A549 (cell line): ENCODE measurements at regions not wholly inside any gene's neighbourhood (a gene's known extent, or its start where the extent isn't known, plus 50 kb on each side); places are given as distances from the start of the nearest gene placed in this dataset.

Experiments used
- ATAC-seq, 2 experiments: fragments of 200-7000 bp in 1 of 2; fragments of >200 bp in 1 of 2; cut with Nextera tagmentation in 1 of 2; cut with Tn5 transposase in 1 of 2; 3 replicates each; pipeline versions ENCODE4 v1.8.0 to v1.9.1; 2018 to 2020; ENCODE audit warnings: mild to moderate bottlenecking in 1 of 2, moderate library complexity in 1 of 2
- CTCF ChIA-PET: fragments of 300-600 bp; sonication (Branson Sonifier 250); formaldehyde crosslinking; extraction: SDS; loops from one replicate; lab custom pipeline; 2021; ENCODE audit warnings: antibody characterized with exemption, inconsistent platforms; lab: Yijun Ruan, JAX
- POLR2A ChIA-PET: fragments of 350-600 bp; formaldehyde crosslinking; extraction: SDS; loops from one replicate; lab custom pipeline; 2021; ENCODE audit warnings: antibody characterized with exemption, inconsistent platforms; lab: Yijun Ruan, JAX
- DNase-seq, 2 experiments: peaks; one replicate each; pipeline versions ENCODE4 v3.0.0 to v3.0.0-alpha.2; 2011 to 2016; ENCODE audit warnings: low read depth in 1 of 2, low spot score in 1 of 2
- FAIRE-seq: peaks from 2 replicates; lab custom pipeline; 2011; peaks lifted over from hg19 to GRCh38; lab: Jason Lieb, UNC
- H3K27ac ChIP-seq, 2 experiments: fragments of >200 bp; sonication (Bioruptor Twin); formaldehyde crosslinking; 3 replicates each; pipeline ENCODE4 v1.5.1; 2016 to 2017
- H3K4me1 ChIP-seq: fragments of >200 bp; sonication (Bioruptor Twin); formaldehyde crosslinking; 3 replicates; pipeline ENCODE4 v1.6.1; 2016
- H3K4me2 ChIP-seq: fragments of >200 bp; sonication (Bioruptor Twin); formaldehyde crosslinking; 3 replicates; pipeline ENCODE4 v1.6.1; 2016
- H3K4me3 ChIP-seq: fragments of >200 bp; sonication (Bioruptor Twin); formaldehyde crosslinking; 3 replicates; pipeline ENCODE4 v1.5.1; 2016
- H3K9me3 ChIP-seq: fragments of >200 bp; sonication (Bioruptor Twin); formaldehyde crosslinking; 3 replicates; pipeline ENCODE4 v1.6.1; 2016
- ATOH8 ChIP-seq: fragments of 250-450 bp; sonication (Bioruptor Pico); IDR thresholded peaks from 2 replicates; pipeline ENCODE4 v1.5.0; 2020; ENCODE audit warnings: low read depth, mild to moderate bottlenecking, moderate library complexity
- BCL3 ChIP-seq: fragments of >200 bp; sonication (Bioruptor Twin); formaldehyde crosslinking; IDR thresholded peaks from 3 replicates; pipeline ENCODE4 v1.6.1; 2016
- CHD4 ChIP-seq: fragments of 200-600 bp; sonication (generic); IDR thresholded peaks from 2 replicates; pipeline ENCODE4 v1.6.1; 2016; ENCODE audit warnings: antibody characterized with exemption, mild to moderate bottlenecking, borderline replicate concordance
- CTCF ChIP-seq: fragments of >200 bp; sonication (Bioruptor Twin); formaldehyde crosslinking; IDR thresholded peaks from 3 replicates; pipeline ENCODE4 v1.5.1; 2016
- EHF ChIP-seq: fragments of 250-450 bp; sonication (Bioruptor Pico); IDR thresholded peaks from 2 replicates; pipeline ENCODE4 v1.5.0; 2020; ENCODE audit warnings: mild to moderate bottlenecking
- ESRRA ChIP-seq: fragments of 150-350 bp; IDR thresholded peaks from 2 replicates; pipeline ENCODE4 v1.6.1; 2014; ENCODE audit warnings: mild to moderate bottlenecking, low read length, borderline replicate concordance
- FOSB ChIP-seq: fragments of 250-450 bp; sonication (Bioruptor Pico); IDR thresholded peaks from 2 replicates; pipeline ENCODE4 v1.5.0; 2020; ENCODE audit warnings: mild to moderate bottlenecking, moderate library complexity
- FOSL2 ChIP-seq, 2 experiments: fragments of 450-650 bp in 1 of 2; fragments of >200 bp in 1 of 2; sonication (Bioruptor Twin) in 1 of 2; formaldehyde crosslinking; IDR thresholded peaks; 2 replicates each; pipeline versions ENCODE4 v1.5.0 to v1.6.1; 2016 to 2020; ENCODE audit warnings: mild to moderate bottlenecking in 1 of 2, moderate library complexity in 1 of 2
- FOXS1 ChIP-seq: fragments of 250-450 bp; sonication (Bioruptor Pico); IDR thresholded peaks from 2 replicates; pipeline ENCODE4 v1.5.0; 2020; ENCODE audit warnings: mild to moderate bottlenecking, moderate library complexity
- HMGXB4 ChIP-seq: fragments of 250-450 bp; sonication (Bioruptor Pico); IDR thresholded peaks from 2 replicates; pipeline ENCODE4 v1.5.0; 2021; ENCODE audit warnings: mild to moderate bottlenecking, moderate library complexity, borderline replicate concordance
- HOXB13 ChIP-seq: fragments of 250-450 bp; sonication (Bioruptor Pico); IDR thresholded peaks from 2 replicates; pipeline ENCODE4 v1.5.0; 2020; ENCODE audit warnings: low read depth, mild to moderate bottlenecking, moderate library complexity
- MAX ChIP-seq: IDR thresholded peaks from 2 replicates; pipeline ENCODE4 v1.6.1; 2012
- PBX3 ChIP-seq: IDR thresholded peaks from 2 replicates; pipeline ENCODE4 v1.6.1; 2012
- RARB ChIP-seq: fragments of 250-450 bp; sonication (Bioruptor Pico); IDR thresholded peaks from 2 replicates; pipeline ENCODE4 v1.8.0; 2021; ENCODE audit warnings: mild to moderate bottlenecking, moderate library complexity
- RFX5 ChIP-seq: fragments of 450-650 bp; IDR thresholded peaks from 2 replicates; pipeline ENCODE4 v1.7.1; 2014; ENCODE audit warnings: antibody characterized with exemption, mild to moderate bottlenecking, moderate library complexity
- TFCP2L1 ChIP-seq: fragments of 250-450 bp; sonication (Bioruptor Pico); IDR thresholded peaks from 2 replicates; pipeline ENCODE4 v1.5.0; 2021; ENCODE audit warnings: mild to moderate bottlenecking
- USF2 ChIP-seq: fragments of 450-650 bp; IDR thresholded peaks from 2 replicates; pipeline ENCODE4 v1.6.1; 2014; ENCODE audit warnings: antibody characterized with exemption
- ZSCAN20 ChIP-seq: fragments of 250-450 bp; sonication (Bioruptor Pico); IDR thresholded peaks from 2 replicates; pipeline ENCODE4 v1.8.0; 2022; ENCODE audit warnings: mild to moderate bottlenecking, moderate library complexity
- WGBS: methylation state at CpG from one replicate; pipeline ENCODE4 v1.1.6; 2017; ENCODE audit errors: missing lambda C conversion rate; 5-methylcytosine and 5-hydroxymethylcytosine counted together

GRCh38 chr13:44266305-44266704 lies 107.3 kb upstream of the SERP2 start:
- TF ChIP-seq RFX5, result no peak
- no peak for TF ChIP-seq ATOH8 (CRISPR knock-in tag)
- TF ChIP-seq FOXS1, result no peak
- TF ChIP-seq HMGXB4, result no peak
- TF ChIP-seq MAX, result no peak
- TF ChIP-seq ESRRA, result no peak
- TF ChIP-seq CTCF, result no peak
- no peak for TF ChIP-seq PBX3
- no peak for TF ChIP-seq EHF (CRISPR knock-in tag)
- TF ChIP-seq ZSCAN20 (CRISPR knock-in tag), result no peak
- no peak for TF ChIP-seq CHD4
- TF ChIP-seq TFCP2L1, result no peak
- TF ChIP-seq RARB, result no peak
- no peak for TF ChIP-seq HOXB13 (CRISPR knock-in tag)
- no peak for TF ChIP-seq USF2
- TF ChIP-seq FOSL2 (IDR thresholded peaks at IDR 0.05), result no peak
- no peak for TF ChIP-seq FOSL2 (CRISPR knock-in tag; IDR thresholded peaks at IDR 0.05)
- H3K4me2 ChIP-seq, result no peak overlapping the region
- FAIRE-seq (no peak), DNase-seq (no peak), ATAC-seq (no peak)
- H3K4me3 ChIP-seq, result no peak overlapping the region
- 82% methylated on average over 3 of the region's 3 CpGs for WGBS
- peak overlapping the region in 1 of 2 experiments; percentile 25; a peak in 1 of 6 replicates for H3K27ac ChIP-seq
- no peaks in the 10 kb centered on the region for H3K9me3 ChIP-seq
- POLR2A ChIA-PET, result no interaction called here
- H3K4me1 ChIP-seq, result peaks cover 26% of the 10 kb centered on the region
- CTCF ChIA-PET, result interaction anchor here (0.6 kb wide), 1 partner anchor 86 kb away, joined by 5 read pairs; no protein-coding TSS in a partner anchor

GRCh38 chr13:44266772-44267171 lies 106.9 kb upstream of the SERP2 start:
- no peak overlapping the region for H3K4me2 ChIP-seq
- no peaks in the 10 kb centered on the region for H3K9me3 ChIP-seq
- ATAC-seq (no peak), FAIRE-seq (no peak), DNase-seq (no peak)
- H3K4me1 ChIP-seq, result peaks cover 31% of the 10 kb centered on the region
- ChIA-PET CTCF (interaction anchor here (0.6 kb wide), 1 partner anchor 86 kb away, joined by 5 read pairs; no protein-coding TSS in a partner anchor), POLR2A (no interaction called here)
- no peak for TF ChIP-seq FOSB (CRISPR knock-in tag)
- no peak for TF ChIP-seq BCL3
- TF ChIP-seq RFX5, result no peak
- 100% methylated on average over 1 of the region's 1 CpG for WGBS
- H3K27ac ChIP-seq, result peak overlapping the region in 1 of 2 experiments; percentile 54; a peak in 1 of 6 replicates
- no peak overlapping the region for H3K4me3 ChIP-seq
